T-helper 2 cell treated with Interferon-gamma antibody and Interleukin-4, amounts not matched to agents 5 μg/mL and 100 μg/mL, for 36 hours (primary cell): ENCODE measurements at regions not wholly inside any gene's neighbourhood (a gene's known extent, or its start where the extent isn't known, plus 50 kb on each side); places are given as distances from the start of the nearest gene placed in this dataset.
"Not testable (repeated sequence)": the region's sequence is repeated elsewhere in the genome, so short reads cannot be mapped to it uniquely, and the experiment has no call there.

Source experiments
- DNase-seq: peaks from one replicate; pipeline ENCODE4 v3.0.0; 2021; ENCODE audit warnings: low spot score
- H3K27ac Mint-ChIP-seq: one replicate; pipeline ENCODE4 v1.8.0; 2021; ENCODE audit warnings: mild to moderate bottlenecking, mixed read lengths
- H3K27me3 Mint-ChIP-seq: one replicate; pipeline ENCODE4 v1.8.0; 2021; ENCODE audit warnings: low read depth, mixed read lengths
- H3K36me3 Mint-ChIP-seq: one replicate; pipeline ENCODE4 v1.8.0; 2021; ENCODE audit warnings: low read depth, mixed read lengths
- H3K4me1 Mint-ChIP-seq: one replicate; pipeline ENCODE4 v1.8.0; 2021; ENCODE audit warnings: low read depth, mixed read lengths
- H3K4me3 Mint-ChIP-seq: one replicate; pipeline ENCODE4 v1.8.0; 2022; ENCODE audit warnings: mild to moderate bottlenecking, moderate library complexity, mixed read lengths
- H3K9me3 Mint-ChIP-seq: one replicate; pipeline ENCODE4 v1.8.0; 2021; ENCODE audit warnings: mixed read lengths

DNA sequence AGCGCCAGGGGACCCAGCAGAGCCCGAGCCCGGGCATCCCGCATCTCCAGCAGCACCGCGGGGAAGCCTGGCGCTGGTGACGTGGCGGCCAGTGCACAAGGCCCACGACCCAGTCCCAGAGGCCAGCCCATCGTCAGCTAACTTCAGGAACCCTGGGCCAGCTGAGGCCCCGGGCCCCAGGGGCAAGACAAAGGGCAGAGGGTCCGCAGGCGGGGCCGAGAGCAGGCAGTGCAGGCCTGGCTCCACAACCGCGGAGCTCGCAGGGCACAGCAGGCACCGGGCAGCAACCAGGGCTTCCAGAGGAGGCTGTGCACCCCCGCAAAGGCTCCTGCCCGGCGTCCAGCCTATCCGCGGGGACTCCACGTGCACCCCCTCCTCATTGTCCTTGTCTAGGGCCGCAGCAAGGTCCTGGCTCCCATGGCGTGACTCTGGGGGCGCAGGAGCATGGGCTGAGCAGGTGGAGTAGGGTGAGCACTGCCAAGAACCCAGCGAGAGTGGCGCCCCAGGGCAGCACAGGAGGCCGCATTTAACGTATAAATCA, 352.5 kb downstream of the KCNJ18 start:
- not testable (repeated sequence) for H3K4me3 Mint-ChIP-seq, H3K27me3 Mint-ChIP-seq, H3K36me3 Mint-ChIP-seq, DNase-seq, H3K4me1 Mint-ChIP-seq, H3K27ac Mint-ChIP-seq
- peaks cover 12% of the 10 kb centered on the region for H3K9me3 Mint-ChIP-seq

DNA sequence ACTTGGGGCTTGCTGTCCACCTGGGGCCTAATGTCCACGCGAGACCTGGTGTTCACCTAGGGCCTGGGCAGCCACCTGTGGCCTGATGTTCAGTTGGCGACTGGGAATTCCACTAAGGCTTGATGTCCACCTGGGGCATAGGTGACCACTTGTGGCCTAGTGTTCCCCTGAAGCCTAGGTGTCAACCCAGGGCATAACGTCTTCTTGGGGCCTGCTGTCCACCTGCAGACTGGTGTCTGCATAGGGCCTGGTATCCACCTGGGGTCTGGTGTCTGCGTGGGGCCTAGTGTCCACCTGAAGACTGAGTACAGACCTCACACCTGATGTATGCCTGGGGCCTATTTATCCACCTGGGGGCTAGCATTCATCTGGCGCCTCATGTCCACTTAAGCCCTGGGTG, 355.2 kb downstream of the KCNJ18 start:
- not testable (repeated sequence) for H3K27me3 Mint-ChIP-seq, H3K27ac Mint-ChIP-seq, H3K4me3 Mint-ChIP-seq, DNase-seq, H3K36me3 Mint-ChIP-seq, H3K4me1 Mint-ChIP-seq
- peaks cover 21% of the 10 kb centered on the region for H3K9me3 Mint-ChIP-seq

DNA sequence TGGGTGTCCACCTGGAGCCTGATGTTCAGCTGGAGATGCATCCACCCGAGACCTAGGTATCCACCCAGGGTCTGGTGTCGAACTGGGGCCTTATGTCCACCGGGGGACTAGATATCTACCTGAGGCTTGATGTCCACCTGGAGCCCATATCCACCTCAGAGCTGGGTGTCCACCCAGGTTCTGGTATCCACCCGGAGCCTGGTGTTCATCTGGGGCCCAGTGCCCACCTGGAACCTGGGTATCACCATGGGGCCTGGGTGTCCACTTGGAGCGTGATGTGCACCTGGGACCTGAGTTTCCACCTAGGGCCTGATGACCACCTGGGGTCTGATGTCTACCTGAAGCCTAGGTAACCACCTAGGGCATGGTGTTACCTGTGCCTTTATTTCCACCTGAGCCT, 355.9 kb downstream of the KCNJ18 start:
- H3K27me3 Mint-ChIP-seq, H3K4me3 Mint-ChIP-seq, H3K4me1 Mint-ChIP-seq, H3K27ac Mint-ChIP-seq, H3K36me3 Mint-ChIP-seq, DNase-seq: not testable (repeated sequence)
- H3K9me3 Mint-ChIP-seq: peaks cover 21% of the 10 kb centered on the region

DNA sequence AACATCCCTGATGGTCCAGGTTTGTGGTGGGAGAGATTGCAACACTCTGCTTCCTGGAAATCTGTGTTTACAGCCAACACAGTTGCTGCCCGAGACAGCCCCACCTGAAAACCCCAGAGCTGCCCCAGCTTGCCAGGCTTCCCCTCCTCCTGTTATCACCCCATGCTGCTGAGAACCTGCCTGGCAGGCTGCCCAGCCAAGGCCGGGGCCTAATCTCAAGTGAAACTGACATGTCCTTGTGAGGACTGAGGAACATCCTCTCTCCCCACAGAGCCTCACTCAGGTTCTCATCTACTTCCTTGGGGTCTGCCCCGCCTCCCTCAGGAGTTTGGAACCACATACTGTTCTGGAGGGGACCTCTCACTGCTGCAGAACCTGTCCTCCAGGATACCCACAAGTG, 358.4 kb downstream of the KCNJ18 start:
- H3K36me3 Mint-ChIP-seq, H3K4me1 Mint-ChIP-seq, H3K27ac Mint-ChIP-seq, DNase-seq, H3K27me3 Mint-ChIP-seq, H3K4me3 Mint-ChIP-seq: not testable (repeated sequence)
- peaks cover 13% of the 10 kb centered on the region for H3K9me3 Mint-ChIP-seq

DNA sequence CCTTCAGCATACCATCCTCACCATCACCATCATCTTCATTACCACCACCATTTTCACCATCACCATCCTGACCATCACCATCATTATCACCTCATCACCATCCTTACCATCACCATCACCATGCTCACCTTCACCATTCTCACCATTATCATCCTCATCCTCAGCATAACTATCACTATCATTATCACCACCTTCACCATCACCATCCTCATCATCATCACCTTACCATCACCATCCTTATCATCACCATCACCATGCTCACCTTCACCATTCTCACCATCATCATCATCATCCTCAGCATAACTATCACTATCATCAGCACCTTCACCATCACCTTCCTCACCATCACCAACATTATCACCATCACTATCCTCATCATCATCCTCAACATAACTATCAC, 360.4 kb downstream of the KCNJ18 start:
- H3K36me3 Mint-ChIP-seq, H3K27ac Mint-ChIP-seq, H3K4me1 Mint-ChIP-seq, DNase-seq, H3K4me3 Mint-ChIP-seq, H3K27me3 Mint-ChIP-seq: not testable (repeated sequence)
- H3K9me3 Mint-ChIP-seq: peaks cover 18% of the 10 kb centered on the region

DNA sequence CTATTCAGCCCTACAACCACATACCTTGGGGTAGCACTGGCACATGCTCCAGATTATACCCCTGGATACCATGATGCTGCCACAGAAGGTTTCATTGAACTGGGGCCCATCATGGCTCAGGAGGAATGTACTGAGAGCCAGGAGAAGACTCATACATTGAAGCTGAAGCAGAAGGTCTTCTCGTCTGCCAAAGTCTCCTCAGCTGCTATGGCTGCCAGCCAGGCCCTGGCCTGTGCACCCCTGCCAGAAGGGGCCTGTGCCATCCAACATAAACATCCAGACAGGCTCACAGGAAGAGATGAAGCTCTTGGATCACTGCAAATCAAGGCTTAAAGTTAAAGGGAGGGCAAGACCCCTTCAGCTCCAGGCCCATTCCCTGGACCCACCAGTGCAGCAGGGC, 364.2 kb downstream of the KCNJ18 start:
- H3K27ac Mint-ChIP-seq, H3K4me3 Mint-ChIP-seq, DNase-seq, H3K27me3 Mint-ChIP-seq, H3K4me1 Mint-ChIP-seq, H3K36me3 Mint-ChIP-seq: not testable (repeated sequence)
- H3K9me3 Mint-ChIP-seq: peaks cover 29% of the 10 kb centered on the region

DNA sequence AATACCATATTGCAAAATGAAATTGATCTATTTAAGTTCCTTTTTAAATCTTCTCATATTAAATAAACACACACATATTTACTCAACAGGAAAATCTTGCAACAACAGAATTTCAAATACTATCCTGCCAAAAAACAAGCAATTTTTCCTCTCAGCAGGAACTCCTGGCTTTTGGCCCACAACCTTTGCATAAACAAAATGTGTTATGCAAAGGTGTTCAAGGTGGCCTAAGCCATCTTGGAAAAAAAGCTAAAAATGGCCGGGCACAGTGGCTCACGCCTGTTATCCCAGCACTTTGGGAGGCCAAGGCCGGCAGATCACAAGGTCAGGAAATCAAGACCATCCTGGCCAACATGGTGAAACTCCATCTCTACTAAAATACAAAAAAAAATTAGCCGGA, 383.6 kb downstream of the KCNJ18 start:
- not testable (repeated sequence) for H3K27ac Mint-ChIP-seq, H3K27me3 Mint-ChIP-seq, H3K4me3 Mint-ChIP-seq, H3K4me1 Mint-ChIP-seq, DNase-seq, H3K36me3 Mint-ChIP-seq
- H3K9me3 Mint-ChIP-seq: peaks cover 13% of the 10 kb centered on the region

DNA sequence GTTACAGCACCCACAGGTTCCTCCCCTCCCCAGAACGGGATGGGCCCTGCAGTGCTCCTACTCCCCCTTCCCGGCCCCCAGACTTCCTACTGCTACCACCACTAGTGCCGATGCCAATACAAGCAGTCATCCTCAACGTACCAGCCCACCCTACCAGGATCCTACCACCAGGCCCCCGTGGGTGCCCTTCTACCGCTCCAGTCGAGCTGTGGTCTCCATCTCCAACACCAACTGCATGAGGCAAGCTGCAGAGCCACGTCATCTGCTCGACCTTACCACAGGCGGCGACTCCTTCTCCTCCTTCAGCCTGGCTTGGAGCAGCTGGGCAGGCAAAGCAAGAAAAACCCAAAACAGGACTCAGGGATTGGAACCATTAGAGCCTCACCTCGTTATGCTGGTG, 396.3 kb downstream of the KCNJ18 start:
- not testable (repeated sequence) for H3K4me3 Mint-ChIP-seq, H3K4me1 Mint-ChIP-seq, H3K27me3 Mint-ChIP-seq, H3K27ac Mint-ChIP-seq, DNase-seq, H3K36me3 Mint-ChIP-seq
- peaks cover 27% of the 10 kb centered on the region for H3K9me3 Mint-ChIP-seq

DNA sequence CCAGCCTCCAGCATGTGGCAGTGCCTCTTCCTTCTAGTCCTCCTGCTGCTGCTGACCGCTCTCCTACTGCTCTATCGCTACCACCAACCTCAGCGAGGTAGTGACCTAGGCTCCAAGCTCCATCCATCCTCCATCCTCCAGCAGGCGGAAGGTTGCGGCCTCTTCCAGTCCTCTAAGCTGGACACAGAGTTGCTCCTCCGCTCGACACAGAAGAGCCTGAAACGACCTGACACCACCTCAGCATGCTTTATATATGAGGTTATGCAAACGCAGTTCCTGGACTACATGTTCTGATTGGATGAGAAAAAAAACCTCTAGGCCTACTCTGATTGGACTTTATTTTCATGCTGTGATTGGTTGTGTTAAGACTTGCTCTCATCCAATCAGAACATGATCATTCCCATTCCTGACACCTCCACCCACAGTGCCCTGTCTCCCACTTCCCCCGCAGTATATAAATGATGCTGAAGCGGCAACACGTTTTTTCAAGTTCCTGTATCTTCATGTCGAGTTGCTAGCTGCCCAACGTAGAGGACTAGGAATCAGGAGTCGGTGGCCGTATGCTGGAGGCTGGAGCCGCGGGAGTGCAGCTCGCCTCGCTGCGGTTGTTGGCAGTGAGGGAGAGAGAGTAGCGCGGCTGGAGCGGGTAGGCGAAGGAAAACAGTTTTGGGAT, 398.1 kb downstream of the KCNJ18 start:
- Mint-ChIP-seq H3K4me1 (no peaks in the 10 kb centered on the region), H3K4me3 (no peak overlapping the region), H3K27me3 (no peaks in the 10 kb centered on the region), H3K9me3 (peaks cover 29% of the 10 kb centered on the region), H3K36me3 (no peaks in the 10 kb centered on the region), H3K27ac (no peak overlapping the region)
- no peak for DNase-seq

DNA sequence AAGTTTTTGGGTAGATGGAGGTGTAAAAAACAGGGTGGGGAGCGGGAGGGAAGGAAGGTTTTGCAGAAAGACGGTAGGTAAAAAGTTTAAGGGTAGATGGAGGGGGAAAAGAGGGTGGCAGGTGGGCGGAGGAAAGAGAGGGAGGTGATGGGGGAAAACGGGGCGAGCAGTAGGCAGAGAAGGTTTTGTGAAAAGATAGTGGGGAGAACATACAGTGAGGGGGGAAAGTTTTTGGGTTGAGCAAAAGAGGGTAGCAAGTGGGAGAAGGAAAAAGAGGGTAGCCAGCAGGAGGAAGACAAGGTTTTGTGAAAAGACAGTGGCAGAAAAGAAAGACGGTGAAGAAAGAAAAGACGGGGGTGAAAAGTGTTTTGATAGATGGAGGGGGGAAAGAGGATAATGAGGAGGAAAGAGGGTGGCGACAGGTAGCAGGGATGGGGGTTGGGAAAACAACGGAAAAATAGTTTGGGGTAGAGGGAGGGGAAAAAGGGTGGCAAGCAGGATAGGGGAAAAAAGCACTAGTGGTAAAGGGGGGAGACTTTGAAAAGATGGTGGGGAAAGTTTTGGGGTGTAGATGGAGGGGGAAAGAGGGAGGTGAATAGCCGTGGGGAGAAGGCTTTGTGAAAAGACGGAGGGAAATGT, 398.8 kb downstream of the KCNJ18 start:
- peaks cover 27% of the 10 kb centered on the region for H3K9me3 Mint-ChIP-seq
- H3K36me3 Mint-ChIP-seq, H3K27me3 Mint-ChIP-seq, H3K27ac Mint-ChIP-seq, H3K4me1 Mint-ChIP-seq, H3K4me3 Mint-ChIP-seq, DNase-seq: not testable (repeated sequence)

DNA sequence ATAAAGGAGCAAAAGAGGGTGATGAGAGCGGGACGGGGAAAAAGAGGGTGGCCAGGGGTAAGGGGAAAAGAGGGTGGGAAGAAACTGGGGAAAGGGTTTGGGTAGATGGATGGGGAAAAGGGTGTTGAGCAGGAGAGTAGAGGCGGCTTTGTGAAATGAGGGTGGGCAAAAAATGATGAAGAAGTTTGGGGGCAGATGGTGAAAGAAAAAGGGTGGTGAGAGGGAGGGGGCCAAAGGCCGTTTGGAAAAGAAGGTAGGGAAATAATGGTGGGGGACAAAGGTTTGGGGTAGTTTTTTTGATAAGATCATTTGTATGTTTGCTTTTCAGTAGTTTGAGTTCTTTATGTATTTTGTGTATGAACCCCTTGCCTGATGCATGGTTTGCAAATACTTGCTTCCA, 399.5 kb downstream of the KCNJ18 start:
- H3K4me1 Mint-ChIP-seq, H3K4me3 Mint-ChIP-seq, DNase-seq, H3K36me3 Mint-ChIP-seq, H3K27me3 Mint-ChIP-seq, H3K27ac Mint-ChIP-seq: not testable (repeated sequence)
- H3K9me3 Mint-ChIP-seq: peaks cover 22% of the 10 kb centered on the region

DNA sequence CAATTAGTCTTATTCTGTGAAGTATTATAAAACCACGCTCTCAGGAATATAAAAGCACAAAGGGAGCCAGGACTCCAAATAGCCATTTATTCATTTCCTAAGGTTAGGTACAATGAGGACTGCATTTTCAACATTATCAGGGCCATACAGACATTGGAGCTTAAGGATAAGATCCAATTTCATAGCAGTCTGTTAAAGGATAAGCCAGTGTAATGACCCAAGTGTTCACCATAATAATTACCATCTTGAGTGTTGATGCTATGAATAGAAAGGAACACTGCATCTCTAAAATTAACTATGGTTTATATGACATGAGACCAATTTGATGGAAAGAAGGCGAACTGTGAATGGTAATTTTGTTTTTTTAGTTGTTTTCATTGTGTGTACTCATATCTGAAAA, 403.1 kb downstream of the KCNJ18 start:
- H3K9me3 Mint-ChIP-seq: peaks cover 18% of the 10 kb centered on the region
- H3K27ac Mint-ChIP-seq, H3K4me1 Mint-ChIP-seq, DNase-seq, H3K27me3 Mint-ChIP-seq, H3K36me3 Mint-ChIP-seq, H3K4me3 Mint-ChIP-seq: not testable (repeated sequence)

DNA sequence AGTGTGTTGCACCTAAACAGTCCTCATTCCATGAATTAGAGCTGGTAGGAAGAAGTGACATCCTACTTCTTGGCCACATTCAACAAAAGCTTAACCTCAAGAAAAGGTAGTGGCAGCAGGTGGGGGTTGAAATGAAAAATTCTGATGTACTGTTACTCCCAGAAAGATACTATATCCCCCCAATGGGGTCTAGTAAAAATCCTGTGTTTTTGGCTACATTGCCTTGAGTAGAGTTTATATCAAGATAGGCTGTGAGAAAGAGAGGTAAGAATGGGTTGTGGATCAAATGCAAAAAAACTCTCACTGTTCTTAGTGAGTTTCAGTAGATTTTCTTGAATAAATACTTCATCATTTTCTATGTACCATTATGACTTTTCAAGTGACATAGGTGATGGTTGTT, 407.3 kb downstream of the KCNJ18 start:
- not testable (repeated sequence) for H3K4me1 Mint-ChIP-seq, H3K36me3 Mint-ChIP-seq, H3K27me3 Mint-ChIP-seq, DNase-seq, H3K27ac Mint-ChIP-seq, H3K4me3 Mint-ChIP-seq
- H3K9me3 Mint-ChIP-seq: peaks cover 24% of the 10 kb centered on the region

DNA sequence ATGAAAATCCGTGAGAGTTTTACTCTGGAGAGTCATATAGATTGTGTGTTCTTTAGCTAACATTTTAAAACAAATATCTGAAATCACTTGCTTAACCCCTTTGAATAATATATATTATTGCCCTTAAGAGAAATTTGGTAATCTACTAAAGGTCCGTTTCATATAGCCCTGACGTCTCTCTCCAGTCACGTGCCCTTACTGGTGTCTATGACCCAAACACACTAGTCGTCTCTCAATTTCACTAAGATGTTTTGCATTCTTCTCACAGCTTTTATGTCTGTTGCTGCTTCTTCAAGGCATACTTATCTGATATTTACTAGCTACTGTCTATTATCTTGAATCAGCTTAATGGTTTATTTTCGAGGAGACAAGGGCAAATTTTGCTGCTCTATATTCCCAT, 409.9 kb downstream of the KCNJ18 start:
- no peaks in the 10 kb centered on the region for H3K36me3 Mint-ChIP-seq
- no peak overlapping the region for H3K27ac Mint-ChIP-seq
- no peaks in the 10 kb centered on the region for H3K27me3 Mint-ChIP-seq
- peaks cover 32% of the 10 kb centered on the region for H3K9me3 Mint-ChIP-seq
- DNase-seq: no peak
- H3K4me1 Mint-ChIP-seq: no peaks in the 10 kb centered on the region
- H3K4me3 Mint-ChIP-seq: no peak overlapping the region

DNA sequence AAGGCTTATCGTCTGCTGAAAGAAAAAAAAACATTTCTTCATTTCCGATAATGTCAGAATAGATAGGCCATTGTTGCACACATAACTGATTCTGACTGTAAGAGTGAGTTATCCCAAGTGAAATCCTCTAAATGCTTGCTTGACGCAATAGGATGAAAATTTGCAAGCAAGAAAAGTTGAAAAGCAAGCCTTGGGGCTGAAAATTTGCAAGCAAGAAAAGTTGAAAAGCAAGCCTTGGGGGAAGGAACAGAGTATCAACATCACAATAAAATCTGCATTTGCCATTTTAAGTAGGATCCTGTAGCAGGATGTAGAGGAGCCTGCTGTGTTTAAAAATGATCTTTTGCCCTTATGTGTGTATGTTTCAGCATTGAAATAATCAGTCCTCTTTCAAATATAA, 424.4 kb downstream of the KCNJ18 start:
- peaks cover 37% of the 10 kb centered on the region for H3K9me3 Mint-ChIP-seq
- H3K4me3 Mint-ChIP-seq, H3K36me3 Mint-ChIP-seq, H3K4me1 Mint-ChIP-seq, H3K27ac Mint-ChIP-seq, H3K27me3 Mint-ChIP-seq, DNase-seq: not testable (repeated sequence)
